ENCODE measurements at regions not wholly inside any gene's neighbourhood (a gene's known extent, or its start where the extent isn't known, plus 50 kb on each side); places are given as distances from the start of the nearest gene placed in this dataset.
"Not testable (repeated sequence)": the region's sequence is repeated elsewhere in the genome, so short reads cannot be mapped to it uniquely, and the experiment has no call there.

DNA sequence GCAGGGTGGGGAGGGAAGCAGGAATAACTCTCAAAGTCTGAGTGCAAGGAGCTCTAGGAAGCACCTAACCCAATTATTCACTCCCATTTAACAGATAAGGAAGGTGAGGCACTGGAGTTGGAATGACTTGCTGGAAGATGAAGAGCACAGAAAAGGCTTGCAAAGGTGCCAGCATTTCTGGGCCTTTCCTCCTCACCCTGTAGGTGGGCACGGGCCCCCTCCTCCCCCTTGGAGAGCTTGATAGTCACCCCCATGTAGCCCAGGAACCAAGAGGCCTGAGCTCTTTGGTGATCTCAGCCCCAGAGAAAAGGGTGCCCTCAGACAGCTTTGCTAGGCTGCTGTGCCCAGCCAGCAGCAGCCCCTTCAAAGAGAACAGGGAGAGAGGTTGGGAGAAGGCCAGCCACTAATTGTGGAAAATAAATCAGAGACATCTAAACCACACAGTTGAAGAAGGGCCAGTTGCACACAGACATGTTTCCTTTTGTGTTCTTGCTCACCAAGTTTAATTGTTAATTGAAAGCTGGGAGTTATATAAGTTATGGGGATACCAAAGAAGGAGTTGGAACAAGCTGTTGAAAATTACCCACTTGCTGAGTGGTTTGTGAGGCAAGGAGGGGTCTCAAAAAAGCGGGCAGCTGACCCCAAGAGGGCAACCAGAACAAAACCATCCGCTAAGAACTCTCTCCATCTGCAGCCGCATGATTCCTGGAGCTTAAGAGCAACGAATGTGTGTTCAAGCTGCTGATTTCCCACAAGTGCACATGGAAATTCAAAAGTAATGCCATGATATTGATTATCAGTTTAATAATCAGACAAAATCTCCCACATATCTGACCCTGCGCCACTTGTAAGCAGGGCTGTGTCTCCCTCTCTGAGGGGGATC is 77.0 kb downstream of the MRPL14 start:
- DNase-seq = no peak

DNA sequence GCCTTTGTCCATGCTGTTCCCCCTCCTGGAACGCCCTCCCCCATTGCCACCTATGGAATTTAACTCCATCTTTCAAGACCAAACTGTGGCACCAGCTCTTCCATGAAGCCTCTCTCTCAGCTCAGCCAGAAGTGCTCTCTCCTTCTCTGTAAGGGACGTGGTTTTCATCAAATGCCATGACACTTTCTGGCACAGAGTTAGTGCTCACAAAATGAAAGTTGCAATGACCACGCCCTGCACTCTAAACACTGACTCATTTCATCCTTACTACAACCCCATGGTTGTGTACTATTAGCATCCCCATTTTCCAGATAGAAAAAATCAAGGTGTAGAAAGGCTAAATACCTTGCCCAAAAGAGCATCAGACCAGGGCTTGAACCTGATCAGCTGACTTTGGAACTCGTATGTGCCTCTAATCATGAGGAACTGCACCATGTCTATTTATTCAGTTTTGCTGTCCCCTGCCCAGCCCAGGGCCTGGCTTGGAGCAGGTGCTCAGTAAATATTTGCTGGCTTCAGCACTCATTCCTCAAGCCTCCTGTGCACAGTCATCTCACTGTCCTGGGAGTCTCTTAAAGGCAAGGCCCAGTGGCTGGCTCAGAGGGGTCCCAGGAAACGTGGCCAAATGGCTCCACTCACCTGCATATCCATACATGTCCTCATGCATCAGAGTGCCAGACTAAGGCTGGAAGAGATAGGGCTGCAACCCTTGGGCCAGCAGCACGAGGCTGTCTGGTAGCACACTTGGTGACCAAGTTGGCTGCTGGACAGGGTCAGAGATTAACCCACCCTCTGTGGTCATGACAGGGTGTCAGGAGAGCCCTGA is 77.9 kb downstream of the MRPL14 start:
- DNase-seq = no peak

DNA sequence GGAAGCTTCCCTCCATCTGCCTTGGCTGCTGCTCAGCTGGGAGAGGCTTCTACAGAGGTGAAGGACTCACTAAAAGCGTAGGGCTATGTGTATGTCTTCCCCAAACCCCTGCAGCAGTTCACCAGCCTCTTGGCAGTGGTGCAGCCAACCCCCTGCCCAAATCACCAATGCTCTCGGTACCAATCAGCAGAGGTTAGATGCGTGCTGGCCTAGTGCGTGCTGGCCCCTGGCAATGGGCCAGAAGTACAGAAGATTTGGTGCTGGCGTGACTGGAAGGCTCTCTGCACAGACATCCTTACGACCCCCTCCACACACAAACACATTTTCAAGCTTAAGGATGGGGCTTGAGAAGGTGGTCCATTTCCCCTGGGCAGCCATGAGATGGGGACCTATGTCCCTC is 79.0 kb downstream of the MRPL14 start:
- DNase-seq = no peak

DNA sequence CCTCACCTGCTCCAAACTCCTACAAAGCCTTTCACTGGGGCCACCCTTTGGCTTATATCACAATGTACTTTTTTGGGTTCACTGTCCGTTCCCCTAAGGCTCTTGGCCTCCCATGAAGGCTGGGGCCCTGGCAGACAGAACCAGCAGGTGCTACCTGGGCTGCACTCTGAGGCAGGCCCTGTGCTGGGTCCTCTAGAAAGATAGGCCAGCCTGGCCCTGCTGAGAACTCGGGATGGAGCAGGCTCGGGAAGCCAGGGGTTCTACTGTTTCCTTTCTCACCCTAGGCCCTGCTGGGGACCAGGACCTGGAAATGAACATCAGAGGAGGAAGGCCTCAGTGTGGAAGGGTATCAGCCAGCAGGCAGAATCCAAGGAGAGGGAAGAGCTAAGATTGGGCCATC is 79.5 kb downstream of the MRPL14 start:
- DNase-seq = no peak

DNA sequence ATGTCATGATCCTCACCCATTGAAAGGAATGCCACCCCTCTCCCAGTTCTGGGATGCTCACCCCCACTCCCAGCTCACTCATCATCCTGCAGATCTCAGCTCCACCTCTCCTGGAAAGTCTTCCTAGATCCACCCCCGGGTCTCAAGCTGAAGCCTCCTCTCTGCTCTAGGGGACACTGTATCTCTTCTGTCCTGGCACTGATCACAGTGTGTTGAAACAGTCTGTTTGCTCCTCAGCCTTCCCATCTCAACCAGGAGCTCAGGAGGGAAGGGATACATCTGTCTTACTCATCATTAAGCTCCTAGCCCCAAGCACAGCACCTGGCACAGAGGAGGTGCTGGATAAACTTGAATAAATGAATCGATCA is 80.1 kb downstream of the MRPL14 start:
- no peak for DNase-seq

DNA sequence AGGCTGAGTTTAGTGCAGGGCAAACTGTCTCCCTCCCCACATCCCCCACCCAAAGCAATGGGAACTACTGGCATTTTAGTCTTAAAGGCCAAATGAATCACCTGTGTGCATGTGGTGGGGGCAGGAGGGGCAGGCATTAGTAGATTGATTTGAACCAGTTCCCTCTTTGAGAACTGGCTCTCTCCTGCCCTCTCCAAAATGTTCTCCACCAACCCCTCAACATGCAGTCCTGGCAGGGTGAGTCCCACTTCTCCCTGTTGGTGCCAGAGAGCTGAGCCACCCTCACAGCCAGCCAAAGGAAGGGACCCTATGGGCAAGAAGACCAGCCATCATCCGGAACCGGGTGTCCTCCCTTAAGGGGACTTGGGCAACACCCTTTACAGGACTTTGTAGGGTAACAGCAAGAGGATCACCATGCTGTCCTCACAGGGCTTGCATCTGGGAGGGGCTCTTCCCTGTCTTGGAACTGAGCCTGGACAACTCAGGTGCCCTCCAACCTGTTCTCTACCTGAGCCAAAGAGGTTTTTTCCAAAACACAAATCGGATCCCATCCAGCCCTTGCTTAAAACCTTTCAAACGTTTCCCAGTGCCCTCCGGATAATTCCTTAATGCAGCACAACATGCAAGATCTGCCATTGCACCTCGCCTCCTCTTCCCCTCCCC is 80.6 kb downstream of the MRPL14 start:
- no peak for DNase-seq

DNA sequence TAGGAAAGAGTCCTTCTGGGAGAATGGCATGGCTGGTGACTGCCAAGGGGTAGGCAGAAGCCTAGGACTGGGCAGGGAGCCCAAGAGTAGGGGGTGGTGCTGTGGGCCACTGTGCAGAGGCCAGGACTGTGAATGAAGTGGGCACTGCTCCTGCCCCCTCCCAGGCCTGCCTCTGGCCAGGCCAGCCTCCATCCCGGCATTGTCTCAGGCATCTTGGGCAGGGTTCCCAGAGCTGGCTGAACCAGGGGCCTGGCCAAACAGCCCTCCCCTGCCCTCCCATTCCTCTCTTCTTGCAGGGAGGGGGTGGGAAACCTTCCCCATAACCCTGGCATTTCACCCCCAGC is 81.6 kb downstream of the MRPL14 start:
- DNase-seq = no peak

DNA sequence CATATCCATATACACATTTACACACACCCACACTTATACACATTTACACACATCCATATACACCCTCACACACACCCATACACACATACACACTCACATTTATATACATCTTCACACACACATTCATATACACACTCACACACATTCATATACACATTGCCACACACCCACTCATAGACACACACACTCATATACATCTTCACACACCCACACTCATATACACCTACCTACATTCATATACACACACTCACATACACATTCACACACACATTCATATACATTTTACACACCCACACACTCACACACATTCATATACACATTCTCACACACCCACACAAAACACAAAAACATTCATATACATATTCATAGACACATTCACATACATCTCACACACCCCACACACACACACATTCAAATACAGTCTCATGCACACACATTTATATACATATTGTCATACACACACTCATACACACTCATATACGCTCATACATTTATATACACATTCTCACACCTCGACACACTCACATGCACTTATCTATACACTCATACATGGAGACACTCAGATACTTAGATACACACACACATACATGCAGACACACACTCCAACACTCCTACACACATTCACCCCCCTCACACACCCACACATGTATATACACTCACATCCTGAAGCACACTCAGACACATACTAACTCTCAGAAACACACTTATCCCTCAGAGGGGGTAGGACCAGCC is 82.1 kb downstream of the MRPL14 start:
- no peak for DNase-seq

DNA sequence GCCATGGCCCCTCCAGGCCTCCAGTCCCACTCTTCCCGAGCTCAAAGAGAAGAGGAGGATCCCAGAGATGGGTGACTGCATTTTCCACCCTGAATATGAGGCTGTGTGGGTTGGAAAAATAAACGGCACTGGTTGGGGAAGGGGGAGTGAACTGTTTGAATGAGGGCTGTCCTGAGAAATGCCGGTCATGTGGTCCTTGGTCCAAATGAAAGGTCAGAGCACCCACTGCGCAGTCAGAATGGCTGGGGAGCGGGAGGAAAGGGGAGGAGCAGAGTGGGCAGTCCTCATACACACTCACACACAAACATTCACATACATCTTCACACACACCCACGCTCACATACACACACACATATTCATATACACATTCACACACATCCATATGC is 83.1 kb downstream of the MRPL14 start:
- no peak for DNase-seq

DNA sequence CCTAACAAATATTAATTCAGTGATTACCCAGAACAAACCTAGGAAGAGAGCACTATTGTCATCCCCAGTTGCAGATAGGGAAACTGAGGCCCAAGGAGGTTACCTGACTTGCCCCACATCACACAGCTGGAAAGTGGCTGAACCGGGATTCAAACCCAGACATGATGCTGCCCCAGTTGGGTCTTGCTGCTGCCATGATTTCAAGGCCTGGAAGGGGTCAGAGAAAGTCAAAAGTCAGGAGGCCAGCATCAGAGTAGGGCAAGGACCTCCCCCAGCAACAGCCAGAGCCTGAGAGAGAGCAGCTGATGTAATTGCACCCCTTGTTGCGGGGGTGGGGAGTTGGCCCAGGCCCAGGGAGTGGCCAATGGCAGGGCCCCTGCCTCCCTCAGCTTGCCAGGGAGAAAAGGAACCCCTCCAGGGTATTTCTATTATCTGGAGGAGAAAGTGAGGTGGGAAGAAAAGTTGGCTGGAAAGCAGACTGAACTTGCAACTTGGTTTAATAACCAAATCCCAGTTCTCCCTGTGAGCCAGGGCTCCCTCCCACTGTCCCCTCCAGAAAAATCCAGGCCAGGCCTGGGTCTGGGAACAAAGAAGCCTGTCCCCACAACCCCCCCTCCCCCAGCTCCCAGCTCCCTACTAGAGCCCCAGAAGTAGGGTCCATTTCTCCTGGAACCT is 83.6 kb downstream of the MRPL14 start:
- no peak for DNase-seq

DNA sequence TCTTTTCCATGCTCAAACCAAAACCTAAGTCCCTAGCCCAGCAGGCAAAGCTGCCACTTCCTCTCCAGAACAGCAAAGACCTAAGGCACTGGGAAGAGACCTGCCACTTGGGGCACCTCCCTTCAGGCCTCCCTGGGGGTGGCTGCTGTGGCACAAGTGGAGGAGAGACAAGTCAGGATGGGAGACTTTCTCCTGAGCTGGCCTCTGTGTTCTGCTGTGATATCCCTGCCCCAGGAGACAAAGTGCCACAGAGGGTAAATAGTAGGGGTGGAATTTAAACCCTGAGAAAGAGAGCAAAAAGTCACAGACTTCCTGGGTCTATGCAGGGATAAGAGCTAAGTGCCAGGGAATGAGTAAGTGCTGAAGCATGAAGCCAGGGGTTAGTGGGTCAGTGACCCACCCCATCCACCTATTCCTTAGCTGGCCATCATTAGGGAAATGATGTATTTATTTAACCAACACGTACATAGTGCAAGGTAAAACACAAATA is 84.2 kb downstream of the MRPL14 start:
- no peak for DNase-seq

DNA sequence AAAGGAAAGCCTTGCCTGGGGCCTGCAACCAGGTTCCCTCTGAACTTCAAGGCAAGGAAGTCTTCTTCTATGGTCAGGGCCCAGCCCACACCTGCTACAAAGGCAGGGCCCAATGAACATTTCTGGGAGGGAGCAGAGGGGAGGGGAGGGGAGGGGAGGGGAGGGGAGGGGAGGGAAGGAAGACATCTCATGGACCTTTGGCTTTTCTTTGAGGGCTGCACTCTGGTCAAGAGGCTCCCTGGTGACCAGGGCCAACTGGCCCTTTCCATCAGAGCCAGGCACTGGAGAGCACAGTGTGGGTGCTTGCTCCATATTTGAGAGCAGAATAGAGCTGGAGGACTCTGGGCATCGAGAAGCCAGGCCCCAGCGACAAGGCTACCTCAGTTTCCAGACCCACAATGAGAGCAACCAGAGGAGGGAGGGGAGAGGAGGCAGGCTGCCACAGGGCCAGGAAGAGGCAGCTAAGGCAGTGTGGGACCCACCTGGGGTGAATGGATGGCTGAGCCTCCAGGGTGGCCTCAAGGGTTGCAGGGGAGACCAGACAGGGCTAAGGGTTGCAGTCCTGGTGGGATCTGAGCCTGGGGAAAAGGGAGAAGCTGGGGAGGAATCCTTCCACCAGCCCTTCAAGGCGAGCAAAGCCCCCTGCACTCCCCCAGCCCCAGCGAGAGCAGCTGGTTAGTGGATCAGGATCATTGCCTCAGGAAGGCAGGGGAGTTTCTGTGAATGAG is 84.8 kb downstream of the MRPL14 start:
- no peak for DNase-seq

DNA sequence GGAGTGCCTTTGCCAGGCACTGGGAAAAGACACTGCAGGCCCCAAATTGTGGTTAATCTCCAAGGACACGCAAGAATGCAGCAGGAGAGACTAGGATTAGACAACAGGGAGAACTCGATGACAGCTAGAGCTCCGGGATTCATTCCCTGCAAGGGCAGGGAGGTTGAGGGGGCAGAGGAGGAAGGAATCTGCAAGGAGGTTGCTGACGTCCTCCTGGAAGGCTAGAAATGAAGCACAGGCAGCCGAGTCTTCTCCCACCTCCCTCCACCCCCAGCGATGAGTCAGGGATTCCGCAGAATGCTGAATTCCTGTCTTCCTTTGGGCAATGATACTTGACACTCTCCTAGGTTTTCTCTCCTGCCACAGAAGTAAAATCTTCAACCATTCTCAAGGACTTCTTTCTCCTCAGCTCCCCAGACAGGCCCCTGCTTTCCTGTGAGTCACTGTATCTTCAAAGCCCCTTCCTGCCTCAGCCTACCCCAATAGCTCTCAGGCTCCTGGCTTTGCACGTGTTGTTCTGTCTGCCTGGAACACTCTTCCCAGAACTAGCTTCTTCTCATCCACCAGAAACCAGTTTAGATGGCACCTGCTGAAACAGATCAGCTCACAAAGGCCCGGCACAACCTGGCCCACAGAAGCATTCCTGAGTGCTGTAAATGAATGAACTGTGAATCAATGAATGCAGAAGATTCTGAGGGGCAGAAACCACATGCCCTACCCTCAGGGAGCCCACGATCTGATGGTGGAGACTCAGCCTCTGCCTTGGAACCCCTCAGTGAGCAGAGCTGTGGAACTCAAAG is 85.6 kb downstream of the MRPL14 start:
- no peak for DNase-seq

DNA sequence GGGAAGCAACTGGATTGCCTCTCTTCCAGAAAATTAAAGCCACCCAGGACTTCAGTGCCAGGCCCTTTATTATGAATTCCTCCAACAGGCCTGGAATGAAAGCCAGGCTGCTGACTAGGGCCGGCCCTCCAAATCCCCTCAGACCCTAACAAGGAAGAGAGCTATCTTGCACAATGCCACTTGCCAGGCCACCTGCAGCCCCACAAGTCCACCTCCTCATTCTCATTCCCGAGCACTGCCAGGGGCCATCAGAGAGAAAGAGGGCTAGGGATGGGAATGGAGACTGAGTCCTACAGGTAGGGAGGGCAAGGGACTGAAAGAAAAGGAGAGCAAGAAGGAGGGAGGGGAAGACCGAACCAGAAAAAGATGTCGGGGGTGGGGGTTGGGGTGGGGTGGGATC is 86.5 kb downstream of the MRPL14 start:
- DNase-seq = no peak

DNA sequence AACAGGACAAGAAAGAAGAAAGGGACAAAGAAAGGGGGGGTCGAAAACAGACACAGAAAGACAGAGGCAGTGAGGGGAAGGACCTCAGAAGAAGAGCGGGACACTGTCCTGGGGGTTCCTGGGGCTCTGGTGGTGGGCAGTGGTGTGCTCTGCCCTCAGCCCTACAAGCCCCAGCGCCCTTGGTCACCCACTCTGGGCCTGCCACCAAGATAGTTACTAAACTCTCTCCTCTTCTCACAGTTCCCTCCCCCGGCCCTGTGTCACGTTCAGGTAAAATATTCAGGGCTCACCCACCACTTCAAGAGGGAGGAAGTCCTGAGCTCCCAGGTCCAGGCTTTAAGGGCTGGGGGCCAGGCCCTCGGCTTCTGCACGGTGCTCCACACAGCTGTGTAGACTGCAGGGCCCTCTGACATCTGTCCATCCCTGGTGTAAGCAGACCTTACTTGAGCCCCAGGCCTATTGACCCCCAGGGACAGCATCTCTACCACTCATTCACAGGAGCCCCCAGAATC is 87.4 kb downstream of the MRPL14 start:
- DNase-seq = no peak

DNA sequence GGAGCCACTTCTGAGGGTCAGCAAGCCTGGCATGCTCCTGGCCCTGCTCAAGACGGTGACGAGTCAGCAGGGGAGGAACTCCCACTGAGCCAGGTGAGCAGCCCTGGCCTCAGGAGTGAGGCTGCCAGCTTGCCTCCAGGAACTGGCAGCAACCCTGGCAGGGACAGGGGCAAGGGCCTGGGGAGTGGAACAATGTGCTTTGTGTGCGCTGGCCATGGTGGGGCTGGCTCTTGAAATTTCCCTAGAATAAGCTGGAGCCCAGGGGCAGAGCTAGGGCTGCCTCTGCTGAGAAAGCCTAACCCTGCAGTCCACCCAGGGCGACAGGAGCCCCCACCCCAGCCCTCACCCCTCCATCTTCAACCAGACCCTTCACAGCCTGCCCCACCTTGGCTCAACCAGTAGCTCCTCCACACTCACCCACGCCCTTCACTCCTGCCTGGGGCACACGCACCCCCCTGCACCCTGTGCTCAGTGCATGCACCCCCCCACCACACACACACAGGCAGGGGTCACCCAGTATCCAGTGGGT is 88.0 kb downstream of the MRPL14 start:
- DNase-seq = no peak

DNA sequence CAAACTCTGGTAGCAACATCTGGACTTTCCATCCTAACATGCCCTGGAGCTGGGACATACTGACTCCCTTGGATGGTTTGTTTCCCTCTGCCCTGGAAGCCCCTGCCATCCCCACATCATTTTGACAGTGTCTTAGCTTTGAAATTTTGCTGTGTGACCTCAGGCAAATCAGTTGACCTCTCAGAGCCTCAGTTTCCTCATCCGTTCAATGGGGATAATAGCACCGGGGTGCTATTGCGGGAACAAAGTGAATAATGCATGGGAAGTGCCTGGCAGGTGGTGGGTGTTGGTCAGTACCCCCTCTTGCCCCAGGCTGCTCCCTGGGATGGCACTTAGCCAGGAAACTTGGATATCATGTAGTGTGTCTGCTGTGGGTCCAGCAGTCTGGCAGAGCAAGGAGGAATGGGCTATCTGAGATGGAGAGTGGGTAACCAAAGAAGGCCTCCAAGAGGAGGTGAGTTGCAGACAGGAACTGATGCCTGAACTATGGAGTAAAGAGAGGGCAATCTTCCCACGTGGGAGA is 88.6 kb downstream of the MRPL14 start:
- no peak for DNase-seq

DNA sequence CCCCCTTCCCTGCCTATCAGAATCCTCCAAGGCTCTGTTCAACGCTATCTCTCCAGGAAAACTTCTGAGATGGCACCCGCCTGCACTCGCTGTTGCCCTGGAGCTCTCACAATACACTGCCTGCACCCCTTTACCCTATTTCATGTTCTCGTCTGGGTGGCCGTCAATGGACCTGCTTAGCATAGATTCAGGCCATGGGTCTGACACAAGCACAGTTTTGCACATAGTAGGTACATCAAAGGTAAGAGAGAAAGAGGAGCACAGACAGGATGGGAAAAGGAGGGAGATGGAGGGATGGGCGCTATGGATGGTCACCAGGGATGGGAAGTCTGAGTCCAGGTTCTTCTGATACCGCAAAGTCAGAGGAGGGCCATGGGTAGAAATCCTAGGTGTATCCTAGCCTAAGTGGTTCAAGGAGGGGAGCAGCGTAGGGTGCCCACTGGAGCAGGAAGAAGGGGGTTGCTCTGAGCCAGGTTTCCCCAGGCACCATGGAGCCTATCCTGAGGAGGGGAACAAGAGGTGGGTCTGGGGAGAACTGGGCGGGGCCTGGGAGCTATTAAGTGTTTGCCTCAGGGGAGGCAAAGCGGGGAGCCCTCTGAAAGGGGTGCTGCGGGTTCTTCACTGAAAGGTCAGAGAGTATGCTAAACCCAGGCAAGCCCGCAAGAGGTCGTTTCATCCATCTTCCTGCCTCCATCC is 89.3 kb downstream of the MRPL14 start:
- DNase-seq = no peak

DNA sequence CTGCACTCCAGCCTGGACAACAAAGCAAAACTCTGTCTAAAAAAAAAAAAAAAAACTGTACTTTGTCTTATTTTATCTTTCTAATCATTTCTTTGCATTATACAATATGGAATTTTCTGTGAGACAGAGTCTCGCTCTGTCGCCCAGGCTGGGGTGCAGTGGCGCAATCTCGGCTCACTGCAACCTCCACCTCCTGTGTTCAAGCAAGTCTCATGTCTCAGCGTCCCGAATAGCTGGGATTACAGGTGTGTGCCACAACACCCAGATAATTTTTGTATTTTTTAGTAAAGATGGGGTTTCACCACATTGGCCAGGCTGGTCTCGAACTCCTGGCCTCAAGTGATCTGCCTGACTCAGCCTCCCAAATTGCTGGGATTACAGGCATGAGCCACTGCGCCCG is 90.0 kb downstream of the MRPL14 start:
- DNase-seq = not testable (repeated sequence)
